A549 (cell line): ENCODE measurements at regions not wholly inside any gene's neighbourhood (a gene's known extent, or its start where the extent isn't known, plus 50 kb on each side); places are given as distances from the start of the nearest gene placed in this dataset.

ENCODE experiments used
- POLR2A ChIP-seq: IDR thresholded peaks from 2 replicates; pipeline ENCODE4 v1.6.1; 2012; ENCODE audit warnings: mild to moderate bottlenecking, low read length
- TF ChIP-seq, protein P1 (sequence below): fragments of >200 bp; sonication (Bioruptor Twin); formaldehyde crosslinking; IDR thresholded peaks from 3 replicates; pipeline ENCODE4 v1.5.1; 2016

- TF ChIP-seq, protein P1, sequence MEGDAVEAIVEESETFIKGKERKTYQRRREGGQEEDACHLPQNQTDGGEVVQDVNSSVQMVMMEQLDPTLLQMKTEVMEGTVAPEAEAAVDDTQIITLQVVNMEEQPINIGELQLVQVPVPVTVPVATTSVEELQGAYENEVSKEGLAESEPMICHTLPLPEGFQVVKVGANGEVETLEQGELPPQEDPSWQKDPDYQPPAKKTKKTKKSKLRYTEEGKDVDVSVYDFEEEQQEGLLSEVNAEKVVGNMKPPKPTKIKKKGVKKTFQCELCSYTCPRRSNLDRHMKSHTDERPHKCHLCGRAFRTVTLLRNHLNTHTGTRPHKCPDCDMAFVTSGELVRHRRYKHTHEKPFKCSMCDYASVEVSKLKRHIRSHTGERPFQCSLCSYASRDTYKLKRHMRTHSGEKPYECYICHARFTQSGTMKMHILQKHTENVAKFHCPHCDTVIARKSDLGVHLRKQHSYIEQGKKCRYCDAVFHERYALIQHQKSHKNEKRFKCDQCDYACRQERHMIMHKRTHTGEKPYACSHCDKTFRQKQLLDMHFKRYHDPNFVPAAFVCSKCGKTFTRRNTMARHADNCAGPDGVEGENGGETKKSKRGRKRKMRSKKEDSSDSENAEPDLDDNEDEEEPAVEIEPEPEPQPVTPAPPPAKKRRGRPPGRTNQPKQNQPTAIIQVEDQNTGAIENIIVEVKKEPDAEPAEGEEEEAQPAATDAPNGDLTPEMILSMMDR: no peak
- no peak for TF ChIP-seq POLR2A
Observed at GRCh38 chr3:181892848-181893247, 181.1 kb downstream of the SOX2 start.
